ENCODE measurements at regions not wholly inside any gene's neighbourhood (a gene's known extent, or its start where the extent isn't known, plus 50 kb on each side); places are given as distances from the start of the nearest gene placed in this dataset.

GRCh38 chr2:42922790-42923579, 130.6 kb upstream of the HAAO start:
- Histone ChIP-seq H3K4me2 (ENCODE audit: low read length) (no peak overlapping the region), H3K4me3 (ENCODE audit: low read length) (no peak overlapping the region)

GRCh38 chr2:42922293-42922692, 129.9 kb upstream of the HAAO start:
- H3F3A ChIP-seq (ENCODE audit: control insufficient read depth, insufficient read depth) = no peaks in the 10 kb centered on the region
- H3K27me3 ChIP-seq (ENCODE audit: control insufficient read depth, low read length) = 0 out of 2 replicates have a peak, but pooled peaks cover 3% of the 10 kb centered on the region

More at GRCh38 chr2:42922790-42923579, 130.6 kb upstream of the HAAO start:
- Histone ChIP-seq H3K79me2 (ENCODE audit: control insufficient read depth, low read length) (no peaks in the 10 kb centered on the region), H3F3A (ENCODE audit: control insufficient read depth, insufficient read depth) (no peaks in the 10 kb centered on the region), H4K20me1 (ENCODE audit: control insufficient read depth, insufficient read depth, low read depth, low read length) (no peaks in the 10 kb centered on the region), H3K27me3 (ENCODE audit: control insufficient read depth, low read length) (no peaks in the 10 kb centered on the region), H3K9me3 (ENCODE audit: control insufficient read depth, insufficient read depth, low read length) (no peaks in the 10 kb centered on the region), H3K4me1 (ENCODE audit: control insufficient read depth, low read length) (no peaks in the 10 kb centered on the region), H3K27ac (ENCODE audit: low read depth, low read length) (no peak overlapping the region), H3K36me3 (ENCODE audit: control insufficient read depth, low read length) (no peaks in the 10 kb centered on the region), H3K9me2 (replicated peaks; ENCODE audit: control insufficient read depth, low read length) (no peaks in the 10 kb centered on the region)
- TF ChIP-seq EZH2phosphoT487 (IDR thresholded peaks at IDR 0.05; ENCODE audit: borderline replicate concordance, low read length) = no peak
- TF ChIP-seq CTCF (IDR thresholded peaks at IDR 0.05; ENCODE audit: low read depth, low read length, poor library complexity, severe bottlenecking) = no peak

GRCh38 chr2:42921721-42922120, 129.3 kb upstream of the HAAO start:
- H3F3A ChIP-seq (ENCODE audit: control insufficient read depth, insufficient read depth) = no peaks in the 10 kb centered on the region
- H3K27me3 ChIP-seq (ENCODE audit: control insufficient read depth, low read length) = peaks cover 8% of the 10 kb centered on the region
- no peaks in the 10 kb centered on the region for H3K9me3 ChIP-seq (ENCODE audit: control insufficient read depth, insufficient read depth, low read length)
- TF ChIP-seq EZH2phosphoT487 (IDR thresholded peaks at IDR 0.05; ENCODE audit: borderline replicate concordance, low read length) = no peak
- no peak for TF ChIP-seq CTCF (IDR thresholded peaks at IDR 0.05; ENCODE audit: low read depth, low read length, poor library complexity, severe bottlenecking)
- no peak overlapping the region for H3K27ac ChIP-seq (ENCODE audit: low read depth, low read length)
- no peaks in the 10 kb centered on the region for H3K4me1 ChIP-seq (ENCODE audit: control insufficient read depth, low read length)
- H3K4me2 ChIP-seq (ENCODE audit: low read length) = no peak overlapping the region
- no peak overlapping the region for H3K4me3 ChIP-seq (ENCODE audit: low read length)
- H3K79me2 ChIP-seq (ENCODE audit: control insufficient read depth, low read length) = no peaks in the 10 kb centered on the region
- H4K20me1 ChIP-seq (ENCODE audit: control insufficient read depth, insufficient read depth, low read depth, low read length) = no peaks in the 10 kb centered on the region
- no peaks in the 10 kb centered on the region for H3K36me3 ChIP-seq (ENCODE audit: control insufficient read depth, low read length)
- no peaks in the 10 kb centered on the region for H3K9me2 ChIP-seq (replicated peaks; ENCODE audit: control insufficient read depth, low read length)

More at GRCh38 chr2:42922293-42922692, 129.9 kb upstream of the HAAO start:
- Histone ChIP-seq H3K4me1 (ENCODE audit: control insufficient read depth, low read length) (no peaks in the 10 kb centered on the region), H3K36me3 (ENCODE audit: control insufficient read depth, low read length) (no peaks in the 10 kb centered on the region), H3K27ac (ENCODE audit: low read depth, low read length) (no peak overlapping the region), H3K9me3 (ENCODE audit: control insufficient read depth, insufficient read depth, low read length) (no peaks in the 10 kb centered on the region), H3K4me2 (ENCODE audit: low read length) (no peak overlapping the region), H3K79me2 (ENCODE audit: control insufficient read depth, low read length) (no peaks in the 10 kb centered on the region), H3K4me3 (ENCODE audit: low read length) (no peak overlapping the region), H3K9me2 (replicated peaks; ENCODE audit: control insufficient read depth, low read length) (no peaks in the 10 kb centered on the region), H4K20me1 (ENCODE audit: control insufficient read depth, insufficient read depth, low read depth, low read length) (no peaks in the 10 kb centered on the region)
- TF ChIP-seq CTCF (IDR thresholded peaks at IDR 0.05; ENCODE audit: low read depth, low read length, poor library complexity, severe bottlenecking) = no peak
- no peak for TF ChIP-seq EZH2phosphoT487 (IDR thresholded peaks at IDR 0.05; ENCODE audit: borderline replicate concordance, low read length)
